Esophagus muscularis mucosa (tissue), 4 donors: ENCODE measurements at regions not wholly inside any gene's neighbourhood (a gene's known extent, or its start where the extent isn't known, plus 50 kb on each side); places are given as distances from the start of the nearest gene placed in this dataset.

Experiments used
- CTCF ChIP-seq, 3 experiments: fragments of 200-600 bp in 2 of 3; fragments of 450-650 bp in 1 of 3; sonication (generic) in 2 of 3; IDR thresholded peaks; one replicate each; pipeline ENCODE4 v1.5.1; 2017 to 2019; ENCODE audit warnings: antibody characterized with exemption in 3 of 3, mild to moderate bottlenecking in 2 of 3, moderate library complexity in 1 of 3
- EP300 ChIP-seq: sonication (generic); formaldehyde crosslinking; IDR thresholded peaks from one replicate; pipeline ENCODE4 v1.6.1; 2017; ENCODE audit warnings: antibody characterized with exemption
- POLR2A ChIP-seq: fragments of 450-650 bp; IDR thresholded peaks from one replicate; pipeline ENCODE4 v1.6.1; 2017; ENCODE audit warnings: antibody characterized with exemption, moderate library complexity, mild to moderate bottlenecking, low read depth
- POLR2AphosphoS5 ChIP-seq, 2 donors: sonication (generic); formaldehyde crosslinking; IDR thresholded peaks; one replicate each; pipeline ENCODE4 v1.6.1; 2017; ENCODE audit warnings: antibody characterized with exemption in 2 of 2

GRCh38 chr1:185532856-185533255 lies 201.3 kb upstream of the HMCN1 start:
- no peak for TF ChIP-seq POLR2A
- TF ChIP-seq EP300: no peak
- no peak for TF ChIP-seq CTCF (IDR thresholded peaks at IDR 0.05)
- no peak for TF ChIP-seq POLR2AphosphoS5 (IDR thresholded peaks at IDR 0.05)
